ENCODE measurements at regions not wholly inside any gene's neighbourhood (a gene's known extent, or its start where the extent isn't known, plus 50 kb on each side); places are given as distances from the start of the nearest gene placed in this dataset.

DNA sequence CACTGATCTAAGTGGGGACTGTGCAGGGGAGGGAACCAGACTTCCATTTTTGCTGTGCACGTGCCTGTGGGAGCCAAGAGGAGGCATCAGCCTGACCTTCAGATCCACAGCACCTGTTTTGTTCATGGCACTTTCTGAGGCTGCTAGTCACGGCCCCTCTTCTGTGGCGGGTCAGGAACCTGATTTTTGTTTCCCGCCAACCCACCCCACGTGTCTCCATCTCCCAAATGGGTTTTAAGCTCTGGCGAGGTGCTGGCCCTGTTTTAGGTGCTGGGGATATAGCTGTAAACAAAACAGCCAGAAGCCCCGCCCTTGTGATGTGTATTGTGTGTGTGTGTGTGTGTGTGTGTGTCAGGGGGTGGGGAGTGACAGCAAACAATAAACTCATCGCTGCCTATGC, 60.4 kb upstream of the GRPEL1 start:
- TF ChIP-seq EZH2 (IDR thresholded peaks at IDR 0.05; ENCODE audit: borderline replicate concordance, insufficient read depth, low read depth, low read length, poor library complexity, severe bottlenecking) (no peak), CTCF (IDR thresholded peaks at IDR 0.05) (no peak)
